ENCODE measurements at regions not wholly inside any gene's neighbourhood (a gene's known extent, or its start where the extent isn't known, plus 50 kb on each side); places are given as distances from the start of the nearest gene placed in this dataset.

DNA sequence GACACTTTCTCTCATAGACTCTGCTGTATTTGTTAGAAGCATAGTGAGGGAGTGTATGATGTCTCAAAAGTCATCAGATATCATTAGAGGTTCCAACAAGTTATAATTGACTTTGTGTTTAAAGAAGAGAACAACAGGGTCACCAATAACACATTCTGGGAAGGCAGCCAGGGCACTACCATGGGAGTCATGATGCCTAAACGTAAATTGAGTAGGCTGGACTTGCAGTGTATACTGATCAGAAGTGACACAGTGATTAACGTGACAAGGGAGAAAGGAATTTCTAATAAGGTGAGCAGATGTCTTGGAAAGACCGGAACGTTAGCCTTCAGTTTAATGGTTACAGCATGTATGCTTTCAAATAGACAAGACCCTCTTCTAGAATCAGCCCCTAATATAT is 973.2 kb downstream of the NCAM2 start:
- TF ChIP-seq, protein P1, sequence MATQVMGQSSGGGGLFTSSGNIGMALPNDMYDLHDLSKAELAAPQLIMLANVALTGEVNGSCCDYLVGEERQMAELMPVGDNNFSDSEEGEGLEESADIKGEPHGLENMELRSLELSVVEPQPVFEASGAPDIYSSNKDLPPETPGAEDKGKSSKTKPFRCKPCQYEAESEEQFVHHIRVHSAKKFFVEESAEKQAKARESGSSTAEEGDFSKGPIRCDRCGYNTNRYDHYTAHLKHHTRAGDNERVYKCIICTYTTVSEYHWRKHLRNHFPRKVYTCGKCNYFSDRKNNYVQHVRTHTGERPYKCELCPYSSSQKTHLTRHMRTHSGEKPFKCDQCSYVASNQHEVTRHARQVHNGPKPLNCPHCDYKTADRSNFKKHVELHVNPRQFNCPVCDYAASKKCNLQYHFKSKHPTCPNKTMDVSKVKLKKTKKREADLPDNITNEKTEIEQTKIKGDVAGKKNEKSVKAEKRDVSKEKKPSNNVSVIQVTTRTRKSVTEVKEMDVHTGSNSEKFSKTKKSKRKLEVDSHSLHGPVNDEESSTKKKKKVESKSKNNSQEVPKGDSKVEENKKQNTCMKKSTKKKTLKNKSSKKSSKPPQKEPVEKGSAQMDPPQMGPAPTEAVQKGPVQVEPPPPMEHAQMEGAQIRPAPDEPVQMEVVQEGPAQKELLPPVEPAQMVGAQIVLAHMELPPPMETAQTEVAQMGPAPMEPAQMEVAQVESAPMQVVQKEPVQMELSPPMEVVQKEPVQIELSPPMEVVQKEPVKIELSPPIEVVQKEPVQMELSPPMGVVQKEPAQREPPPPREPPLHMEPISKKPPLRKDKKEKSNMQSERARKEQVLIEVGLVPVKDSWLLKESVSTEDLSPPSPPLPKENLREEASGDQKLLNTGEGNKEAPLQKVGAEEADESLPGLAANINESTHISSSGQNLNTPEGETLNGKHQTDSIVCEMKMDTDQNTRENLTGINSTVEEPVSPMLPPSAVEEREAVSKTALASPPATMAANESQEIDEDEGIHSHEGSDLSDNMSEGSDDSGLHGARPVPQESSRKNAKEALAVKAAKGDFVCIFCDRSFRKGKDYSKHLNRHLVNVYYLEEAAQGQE (IDR thresholded peaks at IDR 0.05; ENCODE audit: insufficient read depth in 1 of 2, low read depth in 2 of 2, low read length in 1 of 2) = no peak
- TF ChIP-seq POLR2AphosphoS5 (IDR thresholded peaks at IDR 0.05; ENCODE audit: low read depth, low read length) (no peak), TCF7L2 (IDR thresholded peaks at IDR 0.05; ENCODE audit: low read depth, low read length) (no peak), SIN3A (IDR thresholded peaks at IDR 0.05; ENCODE audit: borderline replicate concordance, insufficient read depth, low read depth, low read length) (no peak)
- TF ChIP-seq, protein P2, sequence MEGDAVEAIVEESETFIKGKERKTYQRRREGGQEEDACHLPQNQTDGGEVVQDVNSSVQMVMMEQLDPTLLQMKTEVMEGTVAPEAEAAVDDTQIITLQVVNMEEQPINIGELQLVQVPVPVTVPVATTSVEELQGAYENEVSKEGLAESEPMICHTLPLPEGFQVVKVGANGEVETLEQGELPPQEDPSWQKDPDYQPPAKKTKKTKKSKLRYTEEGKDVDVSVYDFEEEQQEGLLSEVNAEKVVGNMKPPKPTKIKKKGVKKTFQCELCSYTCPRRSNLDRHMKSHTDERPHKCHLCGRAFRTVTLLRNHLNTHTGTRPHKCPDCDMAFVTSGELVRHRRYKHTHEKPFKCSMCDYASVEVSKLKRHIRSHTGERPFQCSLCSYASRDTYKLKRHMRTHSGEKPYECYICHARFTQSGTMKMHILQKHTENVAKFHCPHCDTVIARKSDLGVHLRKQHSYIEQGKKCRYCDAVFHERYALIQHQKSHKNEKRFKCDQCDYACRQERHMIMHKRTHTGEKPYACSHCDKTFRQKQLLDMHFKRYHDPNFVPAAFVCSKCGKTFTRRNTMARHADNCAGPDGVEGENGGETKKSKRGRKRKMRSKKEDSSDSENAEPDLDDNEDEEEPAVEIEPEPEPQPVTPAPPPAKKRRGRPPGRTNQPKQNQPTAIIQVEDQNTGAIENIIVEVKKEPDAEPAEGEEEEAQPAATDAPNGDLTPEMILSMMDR (IDR thresholded peaks at IDR 0.05) = no peak
- H3K27ac ChIP-seq (ENCODE audit: low read length) = no peak overlapping the region
- in situ Hi-C loops (cut with HindIII; ENCODE audit: low pct_unique_long_range_greater_than_20kb, low sequenced_read_pairs) = no loop called here
- no peaks in the 10 kb centered on the region for H3K36me3 ChIP-seq (ENCODE audit: control insufficient read depth, insufficient read depth, low read length)
- no TSS peak for BruUV-seq (replicated peaks)
- POLR2A ChIA-PET = interaction anchor here (0.6 kb wide), 1 partner anchor 538 kb away, joined by 3 read pairs; no protein-coding TSS in a partner anchor
- CTCF ChIA-PET = no interaction called here
- H3K4me3 ChIP-seq (ENCODE audit: low read depth in 2 of 2, low read length in 2 of 2) = no peak overlapping the region
- H3K4me1 ChIP-seq (ENCODE audit: control insufficient read depth, insufficient read depth, low read length) = no peaks in the 10 kb centered on the region
- no peaks in the 10 kb centered on the region for H3K9me3 ChIP-seq (ENCODE audit: control insufficient read depth, insufficient read depth, low read depth, low read length)
- DNase-seq (ENCODE audit: low read depth, low spot score) (no peak), ATAC-seq (no peak)
- H3K27me3 ChIP-seq (ENCODE audit: control insufficient read depth, insufficient read depth, low read length) = no peaks in the 10 kb centered on the region
- intact Hi-C loops (cut with micrococcal nuclease; ENCODE audit: unreplicated experiment) = no loop called here

DNA sequence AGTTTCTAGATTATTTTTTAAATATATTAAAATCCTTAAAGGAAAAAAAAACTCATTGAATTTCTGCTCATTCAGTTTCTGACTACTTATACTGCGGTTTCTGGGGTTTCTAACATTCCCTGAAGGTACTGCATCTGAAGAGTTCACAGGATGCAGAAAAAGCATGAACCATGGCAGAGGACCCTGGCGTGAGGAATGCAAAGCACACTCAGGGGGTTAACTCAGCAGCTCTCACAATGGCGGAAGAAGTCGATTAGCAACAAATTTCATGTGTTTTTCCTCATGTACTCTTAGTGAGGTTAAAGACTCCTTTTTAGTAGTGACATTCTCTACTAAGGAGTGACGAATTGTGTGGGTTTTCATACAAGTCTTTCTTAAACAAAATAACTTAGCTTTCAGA is 975.6 kb downstream of the NCAM2 start:
- ChIA-PET CTCF (no interaction called here), POLR2A (no interaction called here)
- Histone ChIP-seq H3K4me1 (ENCODE audit: control insufficient read depth, insufficient read depth, low read length) (no peaks in the 10 kb centered on the region), H3K27ac (ENCODE audit: low read length) (no peak overlapping the region), H3K9me3 (ENCODE audit: control insufficient read depth, insufficient read depth, low read depth, low read length) (no peaks in the 10 kb centered on the region), H3K4me3 (ENCODE audit: low read depth in 2 of 2, low read length in 2 of 2) (no peak overlapping the region), H3K36me3 (ENCODE audit: control insufficient read depth, insufficient read depth, low read length) (no peaks in the 10 kb centered on the region), H3K27me3 (ENCODE audit: control insufficient read depth, insufficient read depth, low read length) (no peaks in the 10 kb centered on the region)
- TF ChIP-seq SIN3A (IDR thresholded peaks at IDR 0.05; ENCODE audit: borderline replicate concordance, insufficient read depth, low read depth, low read length) = no peak
- no peak for TF ChIP-seq TCF7L2 (IDR thresholded peaks at IDR 0.05; ENCODE audit: low read depth, low read length)
- DNase-seq (ENCODE audit: low read depth, low spot score) (no peak), ATAC-seq (no peak)
- in situ Hi-C loops (cut with HindIII; ENCODE audit: low pct_unique_long_range_greater_than_20kb, low sequenced_read_pairs) (no loop called here), intact Hi-C loops (cut with micrococcal nuclease; ENCODE audit: unreplicated experiment) (no loop called here)
- no TSS peak for BruUV-seq (replicated peaks)

DNA sequence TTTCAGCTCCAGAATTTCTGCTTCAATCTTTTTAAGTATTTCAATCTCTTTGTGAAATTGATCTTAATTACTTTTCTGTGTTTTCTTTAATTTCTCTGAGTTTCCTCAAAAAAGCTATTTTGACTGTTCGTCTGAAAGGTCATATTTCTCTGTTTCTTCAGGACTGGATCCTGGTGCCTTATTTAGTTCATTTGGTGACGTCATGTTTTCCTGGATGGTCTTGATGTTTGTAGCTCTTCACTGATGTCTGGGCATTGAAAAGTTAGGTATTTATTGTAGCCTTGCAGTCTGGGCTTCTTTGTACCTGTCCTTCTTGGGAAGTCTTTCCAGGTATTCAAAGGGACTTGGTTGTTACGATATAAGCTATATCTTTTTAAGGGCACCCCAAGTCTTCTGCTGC is 998.7 kb downstream of the NCAM2 start:
- Histone ChIP-seq H3K9me3 (ENCODE audit: control insufficient read depth, insufficient read depth, low read depth, low read length) (no peaks in the 10 kb centered on the region), H3K4me1 (ENCODE audit: control insufficient read depth, insufficient read depth, low read length) (no peaks in the 10 kb centered on the region), H3K27me3 (ENCODE audit: control insufficient read depth, insufficient read depth, low read length) (no peaks in the 10 kb centered on the region), H3K36me3 (ENCODE audit: control insufficient read depth, insufficient read depth, low read length) (no peaks in the 10 kb centered on the region), H3K27ac (ENCODE audit: low read length) (no peak overlapping the region), H3K4me3 (ENCODE audit: low read depth in 2 of 2, low read length in 2 of 2) (no peak overlapping the region)
- BruUV-seq (replicated peaks) = no TSS peak
- in situ Hi-C loops (cut with HindIII; ENCODE audit: low pct_unique_long_range_greater_than_20kb, low sequenced_read_pairs) (no loop called here), intact Hi-C loops (cut with micrococcal nuclease; ENCODE audit: unreplicated experiment) (no loop called here)
- ATAC-seq = no peak
- ChIA-PET CTCF (no interaction called here), POLR2A (no interaction called here)
- DNase-seq (ENCODE audit: low read depth, low spot score) = no peak
- TF ChIP-seq, protein P2 (IDR thresholded peaks at IDR 0.05) = no peak
- no peak for TF ChIP-seq SIN3A (IDR thresholded peaks at IDR 0.05; ENCODE audit: borderline replicate concordance, insufficient read depth, low read depth, low read length)
- TF ChIP-seq, protein P1 (IDR thresholded peaks at IDR 0.05; ENCODE audit: insufficient read depth in 1 of 2, low read depth in 2 of 2, low read length in 1 of 2) = no peak
- TF ChIP-seq POLR2AphosphoS5 (IDR thresholded peaks at IDR 0.05; ENCODE audit: low read depth, low read length) = no peak
- no peak for TF ChIP-seq TCF7L2 (IDR thresholded peaks at IDR 0.05; ENCODE audit: low read depth, low read length)

Measured in Panc1 (cell line).